GM19023 (cell line): ENCODE measurements at regions not wholly inside any gene's neighbourhood (a gene's known extent, or its start where the extent isn't known, plus 50 kb on each side); places are given as distances from the start of the nearest gene placed in this dataset.

ENCODE experiments used
- ATAC-seq: cut with Tn5 transposase; IDR thresholded peaks from one replicate; pipeline ENCODE4 v1.9.1; 2021; ENCODE audit warnings: mild to moderate bottlenecking, moderate library complexity; ENCODE audit not compliant: unreplicated experiment

DNA sequence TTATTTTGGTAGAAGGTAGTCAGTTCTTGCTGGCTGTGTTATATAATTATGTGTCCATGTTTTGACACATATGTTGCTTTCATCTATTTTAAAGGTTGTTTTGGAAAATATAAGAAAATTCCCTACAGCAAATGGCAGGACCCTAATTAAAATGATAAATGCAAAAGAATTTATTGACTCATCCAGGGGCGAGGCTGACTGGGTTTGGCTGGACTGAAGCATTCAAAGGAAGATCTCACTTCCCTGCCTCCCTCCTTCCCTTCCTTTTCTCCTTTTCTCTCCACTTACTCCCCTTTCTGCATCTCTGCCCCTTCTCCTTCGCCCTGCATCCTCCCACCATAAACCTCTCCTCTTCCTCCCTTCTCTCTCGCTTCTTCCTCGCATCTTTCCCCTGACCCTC is 129.6 kb downstream of the SNAPC1 start:
- ATAC-seq = no peak

DNA sequence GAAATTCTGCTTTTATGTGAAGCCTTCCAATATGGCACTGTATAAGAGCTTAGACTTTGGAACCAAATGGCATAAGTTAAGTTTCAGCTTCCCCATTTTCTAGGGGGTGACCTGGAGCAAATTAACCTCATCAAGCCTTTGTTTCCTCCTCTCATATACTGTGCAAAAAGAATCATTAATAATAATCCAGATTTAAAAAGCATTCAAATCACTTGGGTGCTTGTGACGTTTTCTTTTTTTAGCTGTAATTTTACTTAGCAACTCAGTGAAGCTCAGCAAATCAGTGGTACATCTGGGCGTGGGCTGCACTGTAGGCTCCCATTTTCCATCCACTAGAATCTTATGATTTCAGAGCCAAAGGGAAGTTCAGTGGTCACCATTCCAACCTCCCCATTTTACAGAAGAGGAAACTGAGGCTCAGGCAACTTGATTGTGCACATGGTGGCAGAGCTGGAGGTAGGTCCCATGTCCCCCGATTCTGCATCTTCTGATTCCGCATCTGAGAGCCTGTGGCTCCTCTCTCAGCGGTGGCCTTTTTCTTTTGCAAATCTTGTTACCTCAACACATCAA is 131.2 kb downstream of the SNAPC1 start:
- ATAC-seq = no peak

DNA sequence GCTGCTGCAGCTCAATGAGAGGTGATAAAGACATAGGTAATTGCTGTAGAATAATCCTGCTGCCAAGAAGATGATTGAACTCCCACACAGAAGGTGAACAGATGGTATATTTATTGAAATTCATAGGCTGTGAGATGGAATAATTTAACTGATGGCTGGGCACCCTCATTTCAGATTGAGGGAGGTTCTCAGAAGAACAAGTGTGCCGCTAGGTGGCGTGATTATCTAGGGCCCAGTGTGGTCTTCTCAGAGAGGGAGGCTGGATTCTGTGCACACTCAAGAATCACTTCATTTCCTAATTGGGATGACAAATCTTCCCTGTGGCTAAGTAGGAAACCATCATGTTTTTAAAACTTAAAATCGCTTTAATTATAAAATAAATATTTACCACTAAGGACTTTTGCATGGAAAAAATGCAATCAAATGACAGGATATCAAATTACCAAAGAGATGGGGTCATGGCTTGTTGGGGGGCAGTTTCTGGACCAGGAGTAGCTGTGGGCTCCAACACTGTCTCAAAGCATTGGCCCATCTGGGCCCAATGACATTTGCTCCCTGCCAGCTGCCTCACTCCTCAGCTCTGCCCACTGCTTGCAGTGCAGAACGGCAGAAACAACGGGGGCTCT is 132.3 kb downstream of the SNAPC1 start:
- no peak for ATAC-seq

DNA sequence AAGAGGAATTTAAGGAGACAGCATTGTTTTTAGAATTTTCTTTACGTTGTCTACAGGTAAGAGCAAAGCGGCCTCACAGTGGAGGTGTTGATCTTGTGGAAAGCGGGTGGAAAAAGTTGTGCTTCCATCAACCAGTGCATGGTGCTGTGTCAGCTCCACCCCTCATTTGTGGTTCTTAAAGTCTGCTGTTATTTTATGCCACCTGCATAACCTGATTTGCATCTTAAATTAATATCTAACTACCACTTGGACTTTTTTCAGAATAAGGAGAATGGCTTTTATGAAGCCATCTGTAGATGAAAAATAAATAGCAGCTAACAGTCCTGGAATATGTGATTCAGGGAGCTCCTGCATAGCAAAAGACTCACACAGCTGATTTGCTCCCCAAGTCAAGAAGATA is 135.1 kb downstream of the SNAPC1 start:
- ATAC-seq = no peak

DNA sequence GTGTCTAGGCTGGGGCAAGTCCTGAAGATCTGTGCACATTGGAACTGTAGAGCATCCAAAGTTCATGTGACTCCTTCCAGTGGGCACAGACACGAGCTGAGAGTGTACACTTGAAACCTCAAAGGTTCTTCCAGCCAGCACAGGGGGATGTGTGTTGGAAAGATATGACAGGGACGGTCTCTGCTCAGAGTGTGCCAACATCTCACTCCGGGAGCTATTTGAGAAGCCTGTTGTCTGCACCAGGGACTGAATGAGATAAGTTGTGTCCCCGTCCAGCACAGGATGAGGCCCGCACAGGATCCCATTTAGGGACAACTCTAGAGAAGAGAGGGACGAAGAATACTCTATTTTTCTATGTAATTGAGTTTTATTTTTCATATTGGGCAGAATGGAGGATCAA is 136.3 kb downstream of the SNAPC1 start:
- ATAC-seq = no peak

DNA sequence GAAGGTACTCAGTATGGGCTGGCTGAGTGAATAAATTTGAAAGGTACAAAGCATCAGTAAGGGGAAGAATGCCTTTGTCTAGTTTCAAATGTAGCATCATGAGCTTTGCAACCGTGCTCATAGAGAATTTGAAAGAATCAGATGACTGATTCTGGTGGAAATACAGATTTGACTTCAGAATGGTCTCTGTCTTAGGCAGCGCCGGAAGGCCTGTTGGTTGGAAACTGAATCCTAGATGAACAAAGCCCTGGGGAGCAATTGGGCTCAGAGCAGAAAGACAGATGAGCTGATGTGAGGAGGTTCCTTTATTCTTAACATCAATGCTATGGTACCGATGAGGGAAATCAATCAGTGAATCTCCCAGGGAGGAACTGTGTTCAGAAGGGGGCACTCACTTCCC is 137.3 kb downstream of the SNAPC1 start:
- ATAC-seq = no peak

DNA sequence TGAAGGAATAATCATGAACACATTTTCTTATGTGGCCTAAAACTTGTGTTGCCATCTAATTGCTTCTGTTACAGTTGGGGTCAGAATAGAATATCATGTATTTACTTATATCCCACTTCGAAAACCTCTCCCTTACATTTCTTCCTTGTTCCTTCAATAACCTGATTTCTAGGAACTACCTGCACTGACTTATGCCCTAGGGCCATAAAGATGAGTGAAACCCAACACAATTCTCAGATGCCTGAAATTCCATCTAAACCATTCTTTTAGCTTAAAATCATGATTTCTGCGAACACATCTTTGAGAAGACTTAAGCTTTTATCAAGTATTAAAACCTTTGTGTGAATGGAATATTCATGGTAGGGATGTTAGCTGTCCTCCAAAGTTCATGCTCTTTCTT is 142.7 kb downstream of the SNAPC1 start:
- no peak for ATAC-seq

DNA sequence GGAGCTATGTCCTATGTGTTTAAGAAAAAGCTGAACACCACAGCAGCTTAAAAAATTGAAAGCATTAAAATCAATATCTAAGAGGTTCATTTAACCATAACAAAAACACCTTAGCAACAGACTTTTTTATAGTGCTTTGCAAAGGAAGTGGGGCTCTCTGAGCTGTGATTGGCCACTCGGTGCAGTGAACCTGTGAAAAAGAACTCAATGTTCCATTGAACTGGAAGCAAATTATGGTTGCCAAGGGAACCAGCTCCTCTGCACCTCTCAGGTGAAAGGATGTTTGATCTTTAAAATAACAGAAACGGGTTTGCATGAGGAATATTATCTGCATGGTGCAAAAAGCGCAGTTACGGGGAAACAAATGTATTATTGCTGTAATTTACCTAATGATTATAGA is 149.4 kb downstream of the SNAPC1 start:
- no peak for ATAC-seq

DNA sequence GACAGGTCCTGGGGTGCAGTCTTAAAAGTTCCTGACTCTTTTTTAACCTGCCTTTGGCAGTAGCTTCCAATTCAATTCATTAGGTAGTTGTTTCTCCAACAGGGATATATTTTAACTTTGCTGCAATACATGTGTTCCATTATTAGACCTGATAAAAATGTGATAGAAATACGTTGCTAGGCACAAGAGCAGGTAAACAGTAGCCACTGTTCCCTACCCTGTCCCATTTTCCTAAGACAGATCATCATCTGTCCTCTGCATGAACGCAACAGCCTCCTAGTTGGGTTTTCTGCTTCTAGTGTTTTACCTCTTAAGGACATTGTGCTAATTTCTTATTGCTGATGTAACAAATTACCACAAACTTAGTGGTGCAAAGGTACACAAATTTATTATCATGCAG is 156.8 kb downstream of the SNAPC1 start:
- ATAC-seq = no peak

DNA sequence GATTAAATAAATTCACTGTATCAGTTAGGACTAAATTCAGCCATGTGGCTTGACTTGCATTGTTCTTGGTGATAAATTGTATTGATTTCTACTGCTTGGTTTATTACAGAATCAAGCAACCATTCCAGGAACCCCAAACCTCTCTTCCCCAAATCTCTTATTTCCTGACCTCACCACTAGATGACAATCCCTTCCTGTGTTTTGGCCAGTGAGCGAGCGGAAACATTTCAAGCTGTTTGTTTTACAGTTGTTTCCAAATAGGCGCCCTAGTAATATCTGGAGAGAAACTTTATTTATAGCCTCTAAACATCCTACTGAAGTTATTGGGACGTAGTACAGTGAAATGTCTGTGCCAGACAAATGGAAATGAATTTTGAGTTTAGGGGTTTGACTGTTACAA is 161.1 kb downstream of the SNAPC1 start:
- no peak for ATAC-seq

DNA sequence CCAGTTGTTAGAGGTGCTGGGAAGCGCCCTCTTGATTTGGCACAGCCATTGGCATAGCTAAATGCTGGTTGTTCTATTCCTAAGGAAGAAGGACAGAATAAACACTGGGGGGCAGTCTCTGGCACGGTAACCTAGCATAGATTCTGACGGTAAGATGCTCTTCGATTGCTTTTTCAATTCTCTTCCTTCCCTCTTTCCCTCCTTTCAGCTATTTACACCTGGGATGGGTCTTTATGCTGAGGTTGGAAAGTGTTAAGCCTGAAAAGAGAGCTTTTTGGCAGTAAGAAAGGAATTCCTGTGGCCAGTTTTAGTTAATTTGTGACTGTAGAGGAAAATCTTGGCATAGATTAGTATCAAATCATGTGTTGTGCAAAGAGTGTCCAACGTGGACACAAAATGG is 162.8 kb downstream of the SNAPC1 start:
- ATAC-seq = no peak

DNA sequence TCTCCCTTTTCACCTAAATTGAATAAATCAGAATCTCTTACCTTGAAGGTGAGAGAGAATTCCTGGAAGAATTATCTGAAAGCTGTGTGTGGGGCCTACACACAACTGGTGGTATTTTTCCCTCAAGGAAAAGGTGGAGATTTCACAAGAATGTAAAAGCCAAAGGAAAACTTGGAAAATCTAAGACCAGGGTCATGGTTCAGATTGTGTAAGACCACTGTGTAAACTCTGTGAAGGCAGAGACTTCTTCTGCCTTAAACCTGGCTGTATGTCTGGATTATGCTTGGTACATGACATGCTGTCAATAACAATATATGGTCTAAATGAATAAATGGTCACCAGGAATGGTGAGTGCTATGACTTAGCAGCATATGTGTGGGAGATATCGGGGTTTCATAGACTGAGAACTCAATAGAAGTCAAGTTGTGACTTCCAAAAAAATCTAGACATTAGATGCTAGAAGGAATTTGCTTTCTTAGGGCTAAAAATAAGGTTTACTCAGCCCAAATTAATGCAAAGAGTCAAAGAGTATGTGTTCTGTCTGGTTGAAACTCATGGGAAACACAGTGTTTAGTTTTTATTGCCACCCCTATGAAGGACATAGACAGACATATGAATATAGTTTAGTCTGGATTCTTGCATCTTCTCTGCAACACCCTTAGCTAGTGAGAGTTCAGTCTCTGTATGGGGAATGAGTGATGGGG is 163.7 kb downstream of the SNAPC1 start:
- ATAC-seq = no peak

DNA sequence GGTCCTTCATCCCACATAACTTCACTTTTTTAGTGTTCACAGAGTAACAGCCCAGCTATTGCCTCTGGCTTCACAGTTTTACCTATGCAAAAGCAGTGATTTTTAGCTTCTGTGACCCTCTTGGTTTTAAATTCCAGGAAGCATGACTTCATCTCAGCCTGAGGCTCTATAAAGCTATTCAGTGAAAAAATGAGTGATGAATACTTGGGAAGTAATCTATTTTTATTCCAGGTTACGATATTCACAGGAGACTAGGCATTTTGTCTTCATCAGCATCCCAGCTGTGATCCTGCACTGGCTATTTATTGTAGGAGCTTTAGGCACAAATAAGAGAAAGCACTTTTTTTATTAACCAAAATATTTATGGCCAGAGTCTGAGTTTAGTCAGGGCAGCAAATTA is 164.8 kb downstream of the SNAPC1 start:
- ATAC-seq = no peak

DNA sequence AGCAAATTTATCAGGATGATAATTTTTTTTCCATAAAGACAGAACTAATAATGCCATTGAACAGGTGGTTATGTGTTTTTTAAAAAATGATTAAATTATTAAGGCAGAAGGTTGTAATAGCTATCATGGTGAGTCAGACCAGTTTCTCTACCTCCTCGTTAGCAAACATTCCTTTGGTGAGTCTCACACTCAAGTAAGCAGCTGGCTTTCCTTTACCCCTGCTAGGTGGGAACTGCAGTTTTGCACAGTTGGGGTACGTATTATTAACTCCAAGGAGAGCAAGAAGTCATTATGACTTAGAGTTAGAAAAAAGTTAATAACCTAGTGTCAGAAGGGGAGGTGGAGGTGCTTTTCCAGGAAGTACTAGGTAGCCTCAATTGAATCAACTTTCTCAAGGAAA is 165.3 kb downstream of the SNAPC1 start:
- no peak for ATAC-seq

DNA sequence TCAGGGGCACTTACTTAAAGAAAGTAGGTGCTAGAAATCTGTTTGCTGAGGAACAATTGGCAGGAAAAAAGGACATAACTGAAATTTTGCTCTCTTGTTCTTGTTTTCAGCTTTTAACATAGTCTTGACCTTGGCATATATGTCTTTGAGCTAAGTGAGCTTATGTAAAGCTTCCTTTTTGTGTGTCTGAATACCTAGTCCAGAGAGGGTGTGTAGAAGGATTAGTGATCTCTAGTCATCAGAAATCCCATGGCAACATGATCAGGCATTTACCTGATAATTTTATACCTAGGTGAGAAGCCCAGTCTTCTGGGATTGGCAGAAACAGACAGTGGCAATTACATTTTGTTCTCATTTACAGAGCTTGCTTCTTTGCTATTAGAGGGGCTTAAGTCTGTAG is 166.1 kb downstream of the SNAPC1 start:
- no peak for ATAC-seq

DNA sequence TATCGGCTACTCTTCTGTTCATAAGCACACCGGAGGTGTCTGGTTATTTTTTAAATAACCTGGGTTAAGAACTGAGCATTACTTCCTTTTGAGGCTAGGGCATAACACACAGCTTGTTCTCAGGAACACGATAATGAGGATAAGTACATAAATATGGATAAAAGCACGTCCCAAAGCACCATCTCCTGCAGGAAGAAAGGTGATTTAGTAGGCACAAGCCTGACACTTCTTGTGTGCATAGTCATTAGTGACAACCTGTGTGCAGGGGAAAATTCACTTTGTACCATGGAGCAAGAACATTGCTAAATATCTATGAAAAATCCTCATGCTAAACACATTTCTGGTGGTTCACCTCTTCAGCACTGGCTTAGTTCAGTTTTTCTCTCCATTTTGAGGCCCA is 166.5 kb downstream of the SNAPC1 start:
- no peak for ATAC-seq

DNA sequence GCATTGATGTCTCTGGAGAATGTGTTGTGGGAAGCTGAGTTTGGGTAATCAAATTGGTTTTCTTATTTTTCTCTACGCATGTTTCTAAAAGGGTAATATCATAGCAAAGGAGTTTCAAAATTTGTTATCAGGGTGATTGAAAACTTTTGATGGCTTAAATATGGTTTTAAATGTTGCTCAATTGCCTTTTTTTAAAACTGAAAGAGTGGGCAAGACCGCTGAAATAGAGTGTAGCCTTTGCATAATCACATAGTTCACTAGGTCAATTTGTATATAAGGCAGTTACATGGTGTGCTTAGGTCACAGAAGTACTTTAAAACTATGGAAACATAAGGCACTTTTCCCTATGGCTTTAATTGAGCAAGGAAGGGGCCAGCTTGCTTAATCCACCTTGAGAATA is 167.4 kb downstream of the SNAPC1 start:
- ATAC-seq = no peak

DNA sequence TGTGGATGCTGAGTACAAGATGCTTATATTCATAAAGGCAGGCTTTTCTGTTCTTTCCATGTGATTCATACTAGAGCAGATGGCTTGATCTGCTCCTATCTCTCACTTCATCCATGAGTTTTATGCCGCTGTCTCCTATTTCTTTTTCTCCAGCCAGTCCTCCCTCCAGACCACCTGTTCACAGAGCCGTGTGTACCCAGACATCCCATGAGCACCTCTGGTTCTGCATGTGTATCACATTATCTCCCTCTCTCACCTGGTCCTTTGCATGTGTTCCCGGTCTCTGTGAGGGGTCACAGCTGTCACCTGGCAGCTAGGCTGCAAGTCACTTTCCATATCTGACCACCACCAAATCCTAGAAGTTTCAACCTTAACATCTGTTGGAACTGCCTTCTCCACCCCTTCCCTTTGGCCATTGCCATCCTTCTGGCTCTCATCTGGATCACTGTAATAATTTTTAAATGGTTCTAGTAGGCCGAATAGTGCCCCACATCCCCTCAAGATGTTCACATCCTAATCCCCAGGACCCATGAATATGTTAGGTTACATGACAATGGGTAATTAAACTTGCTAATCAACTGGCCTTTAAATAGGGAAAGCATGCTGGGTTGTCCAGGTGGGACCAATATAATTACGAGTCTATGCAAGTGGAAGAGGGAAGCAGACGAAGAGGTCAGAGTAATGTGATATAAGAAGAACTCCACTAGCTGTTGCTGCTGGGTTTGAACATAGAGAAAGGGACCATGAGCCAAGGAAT is 168.1 kb downstream of the SNAPC1 start:
- no peak for ATAC-seq

DNA sequence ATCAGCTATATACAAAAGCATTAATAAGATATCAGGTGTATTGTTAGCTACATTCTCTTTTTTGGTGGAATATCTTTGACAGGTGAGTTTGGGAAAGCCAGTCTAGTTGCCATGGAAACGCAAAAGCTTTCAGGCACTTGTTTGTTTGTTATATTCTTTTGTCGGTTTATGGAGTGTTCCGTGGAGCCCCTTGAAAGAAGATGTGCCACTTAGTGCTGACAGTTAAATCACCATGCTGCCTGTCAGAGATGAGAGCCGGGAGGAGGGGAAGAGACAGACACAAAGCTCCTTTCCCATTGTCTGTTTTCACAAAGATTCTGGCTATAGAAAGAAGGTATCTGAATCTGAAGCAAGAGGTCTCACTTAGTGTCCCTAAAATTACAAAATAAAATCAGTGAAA is 170.8 kb downstream of the SNAPC1 start:
- ATAC-seq = no peak

DNA sequence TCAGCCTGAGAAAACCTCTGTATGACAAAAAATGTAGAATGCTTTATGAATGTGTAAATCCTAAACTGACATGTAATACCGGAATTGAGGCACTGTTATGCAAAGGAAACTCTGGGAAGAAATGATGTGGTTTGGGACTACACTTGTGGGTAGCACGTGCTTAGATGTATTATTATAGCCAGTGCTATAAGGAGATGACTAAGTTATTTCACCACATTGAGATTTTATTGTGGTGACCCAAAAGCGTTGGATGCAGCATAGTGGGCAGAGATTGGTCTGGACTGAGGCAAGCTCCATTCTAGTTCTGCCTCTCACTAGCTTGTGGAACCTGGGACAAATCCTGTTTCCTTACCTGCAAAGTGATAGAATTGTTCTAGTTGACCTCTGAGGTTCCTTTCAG is 172.2 kb downstream of the SNAPC1 start:
- no peak for ATAC-seq

DNA sequence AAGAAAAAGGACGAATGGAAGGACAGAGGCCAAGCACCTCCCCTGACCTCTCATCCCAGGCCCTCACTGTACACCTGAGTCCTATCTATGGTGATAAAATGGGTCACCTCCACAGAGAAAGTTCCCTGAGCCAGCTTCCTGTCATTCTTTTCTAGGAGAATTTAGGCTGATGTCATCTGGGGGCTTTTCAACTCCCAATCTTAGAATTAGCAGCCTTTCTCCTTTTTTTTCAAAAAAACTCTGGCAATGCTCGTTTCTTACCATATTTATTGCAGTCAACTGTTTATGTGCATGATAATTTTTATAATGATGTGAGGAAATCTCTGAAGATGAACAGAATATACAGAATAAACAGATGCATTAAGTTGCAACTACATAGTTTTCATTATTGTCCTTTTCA is 177.6 kb downstream of the SNAPC1 start:
- no peak for ATAC-seq
